Naive B cell (primary cell): ENCODE measurements at regions not wholly inside any gene's neighbourhood (a gene's known extent, or its start where the extent isn't known, plus 50 kb on each side); places are given as distances from the start of the nearest gene placed in this dataset.
"Not testable (repeated sequence)": the region's sequence is repeated elsewhere in the genome, so short reads cannot be mapped to it uniquely, and the experiment has no call there.

Source experiments
- ATAC-seq, 2 donors: fragments of 150-1000 bp; cut with Tn5 transposase; 2 replicates each; pipeline ENCODE4 v1.10.0; 2021; ENCODE audit warnings: low read depth in 2 of 2, mild to moderate bottlenecking in 2 of 2, moderate library complexity in 2 of 2
- DNase-seq: peaks from one replicate; pipeline ENCODE4 v3.0.0; 2022
- H3K27ac Mint-ChIP-seq, 6 donors: one replicate each; pipeline ENCODE4 v1.8.0; 2020 to 2022; ENCODE audit warnings: mild to moderate bottlenecking in 6 of 6, mixed read lengths in 6 of 6, moderate library complexity in 5 of 6, inconsistent platforms in 2 of 6
- H3K27me3 Mint-ChIP-seq, 3 donors: one replicate each; pipeline ENCODE4 v1.8.0; 2021 to 2022; ENCODE audit warnings: mixed read lengths in 3 of 3, mild to moderate bottlenecking in 1 of 3
- H3K36me3 Mint-ChIP-seq, 2 donors: one replicate each; pipeline ENCODE4 v1.8.0; 2020 to 2022; ENCODE audit warnings: mixed read lengths in 2 of 2, inconsistent platforms in 1 of 2, mild to moderate bottlenecking in 1 of 2
- H3K4me1 Mint-ChIP-seq, 3 donors: one replicate each; pipeline ENCODE4 v1.8.0; 2020 to 2022; ENCODE audit warnings: mixed read lengths in 3 of 3, inconsistent platforms in 1 of 3, mild to moderate bottlenecking in 1 of 3, moderate library complexity in 1 of 3
- H3K4me3 Mint-ChIP-seq, 8 donors: one replicate each; pipeline ENCODE4 v1.8.0; 2020 to 2022; ENCODE audit warnings: mild to moderate bottlenecking in 8 of 8, mixed read lengths in 8 of 8, moderate library complexity in 8 of 8, inconsistent platforms in 2 of 8
- H3K9me3 Mint-ChIP-seq, 7 donors: one replicate each; pipeline ENCODE4 v1.8.0; 2020 to 2022; ENCODE audit warnings: mixed read lengths in 7 of 7, mild to moderate bottlenecking in 5 of 7, inconsistent platforms in 2 of 7, moderate library complexity in 1 of 7

GRCh38 chr1:105005594-105006195 is 1256.0 kb downstream of the AMY1C start:
- Mint-ChIP-seq H3K36me3 (no peaks in the 10 kb centered on the region), H3K4me1 (no peaks in the 10 kb centered on the region), H3K27me3 (no peaks in the 10 kb centered on the region), H3K27ac (no peak overlapping the region), H3K4me3 (no peak overlapping the region), H3K9me3 (peaks cover 0 to 14% (median 0%) of the 10 kb centered on the region in 7 donors)
- ATAC-seq = no peak
- DNase-seq = no peak

- Mint-ChIP-seq H3K9me3 (peaks cover 0 to 6% (median 0%) of the 10 kb centered on the region in 7 donors), H3K4me1 (no peaks in the 10 kb centered on the region), H3K27ac (no peak overlapping the region), H3K27me3 (no peaks in the 10 kb centered on the region), H3K4me3 (no peak overlapping the region), H3K36me3 (no peaks in the 10 kb centered on the region)
- DNase-seq (no peak), ATAC-seq (no peak)
Observed at GRCh38 chr1:105017587-105017986, 1267.9 kb downstream of the AMY1C start.

- Mint-ChIP-seq H3K36me3 (no peaks in the 10 kb centered on the region), H3K9me3 (peaks cover 0 to 2% (median 0%) of the 10 kb centered on the region in 7 donors), H3K27me3 (no peaks in the 10 kb centered on the region), H3K4me3 (no peak overlapping the region), H3K27ac (no peak overlapping the region), H3K4me1 (no peaks in the 10 kb centered on the region)
- ATAC-seq (no peak), DNase-seq (no peak)
Observed at GRCh38 chr1:105023719-105024118, 1274.0 kb downstream of the AMY1C start.

GRCh38 chr1:105027838-105028471 is 1278.3 kb downstream of the AMY1C start:
- DNase-seq (no peak), ATAC-seq (no peak)
- Mint-ChIP-seq H3K36me3 (no peaks in the 10 kb centered on the region), H3K9me3 (no peaks in the 10 kb centered on the region), H3K4me3 (no peak overlapping the region), H3K4me1 (no peaks in the 10 kb centered on the region), H3K27me3 (no peaks in the 10 kb centered on the region), H3K27ac (no peak overlapping the region)

GRCh38 chr1:105072446-105072845 is 1322.7 kb downstream of the AMY1C start:
- H3K27ac Mint-ChIP-seq = no peak overlapping the region
- no peaks in the 10 kb centered on the region for H3K4me1 Mint-ChIP-seq
- no peaks in the 10 kb centered on the region for H3K36me3 Mint-ChIP-seq
- peaks cover 0 to 11% (median 6%) of the 10 kb centered on the region in 7 donors for H3K9me3 Mint-ChIP-seq
- H3K27me3 Mint-ChIP-seq = no peaks in the 10 kb centered on the region
- no peak overlapping the region for H3K4me3 Mint-ChIP-seq
- ATAC-seq (no peak), DNase-seq (no peak)

- no peak overlapping the region for H3K27ac Mint-ChIP-seq
- ATAC-seq = no peak
Observed at GRCh38 chr1:105072850-105073249, 1323.2 kb downstream of the AMY1C start.

GRCh38 chr1:105073660-105074059 is 1324.0 kb downstream of the AMY1C start:
- H3K9me3 Mint-ChIP-seq = peaks cover 0 to 9% (median 0%) of the 10 kb centered on the region in 7 donors
- no peak for DNase-seq
- H3K4me1 Mint-ChIP-seq = no peaks in the 10 kb centered on the region
- H3K27ac Mint-ChIP-seq = no peak overlapping the region
- H3K36me3 Mint-ChIP-seq = no peaks in the 10 kb centered on the region
- ATAC-seq = no peak
- no peaks in the 10 kb centered on the region for H3K27me3 Mint-ChIP-seq
- no peak overlapping the region for H3K4me3 Mint-ChIP-seq

More at GRCh38 chr1:105072850-105073249, 1323.2 kb downstream of the AMY1C start:
- Mint-ChIP-seq H3K36me3 (no peaks in the 10 kb centered on the region), H3K4me3 (no peak overlapping the region), H3K4me1 (no peaks in the 10 kb centered on the region), H3K27me3 (no peaks in the 10 kb centered on the region), H3K9me3 (peaks cover 0 to 11% (median 3%) of the 10 kb centered on the region in 7 donors)
- DNase-seq = no peak

GRCh38 chr1:105083611-105084010 is 1333.9 kb downstream of the AMY1C start:
- Mint-ChIP-seq H3K4me3 (no peak overlapping the region), H3K9me3 (peaks cover 0 to 3% (median 0%) of the 10 kb centered on the region in 7 donors), H3K4me1 (no peaks in the 10 kb centered on the region), H3K27ac (no peak overlapping the region), H3K27me3 (no peaks in the 10 kb centered on the region), H3K36me3 (no peaks in the 10 kb centered on the region)
- DNase-seq (no peak), ATAC-seq (no peak)

- Mint-ChIP-seq H3K27ac (no peak overlapping the region), H3K27me3 (no peaks in the 10 kb centered on the region), H3K36me3 (no peaks in the 10 kb centered on the region), H3K4me3 (no peak overlapping the region), H3K9me3 (peaks cover 0 to 8% (median 2%) of the 10 kb centered on the region in 7 donors), H3K4me1 (no peaks in the 10 kb centered on the region)
- no peak for DNase-seq
- no peak for ATAC-seq
Observed at GRCh38 chr1:105087506-105087905, 1337.8 kb downstream of the AMY1C start.

GRCh38 chr1:105088166-105088565 is 1338.5 kb downstream of the AMY1C start:
- Mint-ChIP-seq H3K27ac (no peak overlapping the region), H3K36me3 (no peaks in the 10 kb centered on the region), H3K4me3 (no peak overlapping the region), H3K27me3 (no peaks in the 10 kb centered on the region), H3K4me1 (no peaks in the 10 kb centered on the region), H3K9me3 (peaks cover 0 to 14% (median 2%) of the 10 kb centered on the region in 7 donors)
- DNase-seq = no peak
- ATAC-seq = no peak

- not testable (repeated sequence) for H3K27ac Mint-ChIP-seq, ATAC-seq, H3K4me1 Mint-ChIP-seq, H3K4me3 Mint-ChIP-seq, H3K27me3 Mint-ChIP-seq, DNase-seq, H3K36me3 Mint-ChIP-seq
- peaks cover 0 to 19% (median 4%) of the 10 kb centered on the region in 7 donors for H3K9me3 Mint-ChIP-seq
Observed at GRCh38 chr1:105093893-105094292, 1344.2 kb downstream of the AMY1C start.

- Mint-ChIP-seq H3K4me1 (no peaks in the 10 kb centered on the region), H3K27ac (no peak overlapping the region), H3K36me3 (no peaks in the 10 kb centered on the region), H3K27me3 (no peaks in the 10 kb centered on the region), H3K9me3 (peaks cover 0 to 4% (median 0%) of the 10 kb centered on the region in 7 donors), H3K4me3 (no peak overlapping the region)
- DNase-seq = no peak
- no peak for ATAC-seq
Observed at GRCh38 chr1:105100102-105100501, 1350.4 kb downstream of the AMY1C start.

GRCh38 chr1:105101261-105101660 is 1351.6 kb downstream of the AMY1C start:
- no peaks in the 10 kb centered on the region for H3K4me1 Mint-ChIP-seq

GRCh38 chr1:105102371-105102770 is 1352.7 kb downstream of the AMY1C start:
- ATAC-seq (no peak), DNase-seq (no peak)
- Mint-ChIP-seq H3K9me3 (peaks cover 0 to 5% (median 2%) of the 10 kb centered on the region in 7 donors), H3K27me3 (no peaks in the 10 kb centered on the region), H3K4me1 (no peaks in the 10 kb centered on the region), H3K36me3 (no peaks in the 10 kb centered on the region), H3K27ac (no peak overlapping the region), H3K4me3 (no peak overlapping the region)

More at GRCh38 chr1:105101261-105101660, 1351.6 kb downstream of the AMY1C start:
- no peak overlapping the region for H3K27ac Mint-ChIP-seq
- no peak for DNase-seq
- no peak for ATAC-seq
- no peaks in the 10 kb centered on the region for H3K27me3 Mint-ChIP-seq
- H3K9me3 Mint-ChIP-seq = peaks cover 0 to 3% (median 0%) of the 10 kb centered on the region in 7 donors
- H3K4me3 Mint-ChIP-seq = no peak overlapping the region
- no peaks in the 10 kb centered on the region for H3K36me3 Mint-ChIP-seq
